ENCODE measurements at regions not wholly inside any gene's neighbourhood (a gene's known extent, or its start where the extent isn't known, plus 50 kb on each side); places are given as distances from the start of the nearest gene placed in this dataset.

- no peak for TF ChIP-seq ZNF639 (CRISPR knock-in tag; conservative IDR thresholded peaks at IDR 0.05 in 1 of 2, IDR thresholded peaks at IDR 0.05 in 1 of 2)
- no peak for TF ChIP-seq TBP (optimal IDR thresholded peaks at IDR 0.05; ENCODE audit: low read depth, low read length)
- TF ChIP-seq MAFK (IDR thresholded peaks at IDR 0.05; ENCODE audit: low read length) = no peak
- no peak for TF ChIP-seq TAF15 (IDR thresholded peaks at IDR 0.05; ENCODE audit: low read depth, low read length)
- no peak for TF ChIP-seq NEUROD1 (IDR thresholded peaks at IDR 0.05; ENCODE audit: borderline replicate concordance, low read depth, low read length, partially characterized antibody)
- no peak for TF ChIP-seq NR3C1 (CRISPR knock-in tag; IDR thresholded peaks at IDR 0.05)
- no peak for TF ChIP-seq MEF2D (tag; conservative IDR thresholded peaks at IDR 0.05; ENCODE audit: low read depth)
Observed at GRCh38 chrX:145620666-145621065, 197.0 kb upstream of the SLITRK2 start (continued).

- POLR2A ChIA-PET = no interaction called here
- intact Hi-C loops (cut with micrococcal nuclease) = no loop called here
Observed at GRCh38 chrX:145623453-145623852, 194.2 kb upstream of the SLITRK2 start.

More at GRCh38 chrX:145623453-145623852, 194.2 kb upstream of the SLITRK2 start:
- no TSS peak for BruUV-seq (replicated peaks)
- Histone ChIP-seq H3K27ac (ENCODE audit: extremely low read depth, low read depth, low read length) (no peak overlapping the region), H3K4me3 (no peak overlapping the region), H3K36me3 (ENCODE audit: control insufficient read depth, insufficient read depth, low read length) (no peaks in the 10 kb centered on the region), H3K79me2 (ENCODE audit: control insufficient read depth, insufficient read depth, low read length) (no peaks in the 10 kb centered on the region), H4K20me1 (replicated peaks; ENCODE audit: control insufficient read depth, insufficient read depth, low read length) (no peaks in the 10 kb centered on the region), H3K9me1 (ENCODE audit: control insufficient read depth, insufficient read depth, low read length) (no peaks in the 10 kb centered on the region), H3K9ac (ENCODE audit: insufficient read depth in 1 of 2, low read depth in 2 of 2, low read length in 2 of 2) (no peak overlapping the region), H3K27me3 (ENCODE audit: control insufficient read depth in 2 of 2, insufficient read depth in 2 of 2, low read length in 2 of 2) (no peaks in the 10 kb centered on the region), H3K4me2 (ENCODE audit: insufficient read depth, low read length) (no peak overlapping the region), H3K4me1 (replicated peaks in 1 of 2; ENCODE audit: control insufficient read depth in 2 of 2, insufficient read depth in 2 of 2, low read length in 2 of 2) (no peaks in the 10 kb centered on the region), H2AFZ (ENCODE audit: low read depth, low read length) (no peak overlapping the region), H3K9me3 (replicated peaks; ENCODE audit: control insufficient read depth, insufficient read depth, low read depth, low read length) (no peaks in the 10 kb centered on the region)
- 0% methylated on average over 1 of the region's 1 CpG for WGBS (ENCODE audit: insufficient coverage, low coverage, missing lambda C conversion rate)
- no peak for FAIRE-seq
- no peak for DNase-seq (ENCODE audit: extremely low read depth in 1 of 4, low spot score in 3 of 4)
- TF ChIP-seq KLF1 (tag; IDR thresholded peaks at IDR 0.05) (no peak), TFAM (CRISPR knock-in tag; conservative IDR thresholded peaks at IDR 0.05) (no peak), TSC22D4 (tag; IDR thresholded peaks at IDR 0.05) (no peak), ETV1 (tag; conservative IDR thresholded peaks at IDR 0.05; ENCODE audit: low read depth) (no peak), ZNF445 (CRISPR knock-in tag; IDR thresholded peaks at IDR 0.05; ENCODE audit: low read depth) (no peak), WHSC1 (IDR thresholded peaks at IDR 0.05; ENCODE audit: low read length) (no peak), SIN3A (IDR thresholded peaks at IDR 0.05; ENCODE audit: borderline replicate concordance in 2 of 2, control insufficient read depth in 1 of 2, low read depth in 2 of 2, low read length in 2 of 2) (no peak), ZNF507 (tag; conservative IDR thresholded peaks at IDR 0.05) (no peak), ZNF408 (CRISPR knock-in tag; IDR thresholded peaks at IDR 0.05; ENCODE audit: low read depth) (no peak), ZNF280B (CRISPR knock-in tag; IDR thresholded peaks at IDR 0.05) (no peak), PTBP1 (IDR thresholded peaks at IDR 0.05; ENCODE audit: low read depth, low read length) (no peak), ZNF324 (CRISPR knock-in tag; IDR thresholded peaks at IDR 0.05) (no peak)
- in situ Hi-C loops (cut with MboI) = no loop called here
- CTCF ChIA-PET (ENCODE audit: low intra/inter-chr PET ratio) = no interaction called here
- no peak for ATAC-seq
